HCT116 (cell line): ENCODE measurements at regions not wholly inside any gene's neighbourhood (a gene's known extent, or its start where the extent isn't known, plus 50 kb on each side); places are given as distances from the start of the nearest gene placed in this dataset.

ENCODE experiments used
- ATAC-seq: fragments of 200-7000 bp; cut with Tn5 transposase; 2 replicates; pipeline ENCODE4 v1.9.1; 2020; ENCODE audit warnings: mild to moderate bottlenecking, moderate library complexity
- BruUV-seq: library from RNA; stranded (reverse); fragments of 400-500 nt; replicated peaks from 2 replicates; lab custom pipeline; 2021; lab: Mats Ljungman, UMichigan
- CTCF ChIA-PET: fragments of 300-600 bp; sonication (Branson Sonifier 250); formaldehyde crosslinking; loops from one replicate; lab custom pipeline; 2021; ENCODE audit warnings: antibody characterized with exemption; lab: Charles Lee
- POLR2A ChIA-PET: fragments of 300-600, 350-600 bp; sonication (Branson Sonifier 250); formaldehyde crosslinking; loops from one replicate; lab custom pipeline; 2021; ENCODE audit warnings: antibody characterized with exemption; lab: Charles Lee
- RAD21 ChIA-PET, 2 experiments: fragments of 300-600 bp; sonication (Branson Sonifier 250); formaldehyde crosslinking; loops; one replicate each; lab custom pipeline; 2023; ENCODE audit warnings: low total read pairs in 2 of 2; ENCODE audit not compliant: uncharacterized antibody in 2 of 2, unreplicated experiment in 2 of 2, low non-redundant PET in 1 of 2; lab: Charles Lee
- DNase-seq: peaks from one replicate; pipeline ENCODE4 v3.0.0-alpha.2; 2010; ENCODE audit warnings: low read depth, low spot score
- H2AFZ ChIP-seq: fragments of 200-600 bp; shearing (Covaris generic), sonication (generic); 2 replicates; pipeline ENCODE4 v1.6.1; 2017; ENCODE audit warnings: low read depth, mixed run types, mixed read lengths, antibody characterized with exemption, low read length; ENCODE audit not compliant: poor library complexity, severe bottlenecking
- H3K27ac ChIP-seq: 2 replicates; pipeline ENCODE4 v1.5.1; 2012; ENCODE audit warnings: low read depth, low read length
- H3K27me3 ChIP-seq: fragments of 200-600 bp; sonication (generic); 2 replicates; pipeline ENCODE4 v1.6.1; 2016; ENCODE audit warnings: mixed run types, low read length, mixed read lengths; ENCODE audit not compliant: insufficient read depth
- H3K36me3 ChIP-seq, 2 experiments: fragments of 200-500 bp in 1 of 2; fragments of 200-600 bp in 1 of 2; sonication (Bioruptor generic) in 1 of 2; sonication (generic) in 1 of 2; 2 replicates each; pipeline versions ENCODE4 v1.5.1 to v1.6.1; 2014 to 2016; ENCODE audit warnings: low read length in 2 of 2, inconsistent platforms in 1 of 2, mixed read lengths in 1 of 2, mixed run types in 1 of 2; ENCODE audit not compliant: insufficient read depth in 2 of 2, control insufficient read depth in 1 of 2
- H3K4me1 ChIP-seq, 2 experiments: fragments of 200-600 bp in 1 of 2; sonication (generic) in 1 of 2; 2 replicates each; pipeline versions ENCODE4 v1.5.1 to v1.6.1; 2012 to 2017; ENCODE audit warnings: low read length in 2 of 2, inconsistent platforms in 1 of 2, mild to moderate bottlenecking in 1 of 2, mixed read lengths in 1 of 2, mixed run types in 1 of 2, moderate library complexity in 1 of 2; ENCODE audit not compliant: insufficient read depth in 2 of 2, control insufficient read depth in 1 of 2
- H3K4me2 ChIP-seq: fragments of 200-600 bp; sonication (generic); 2 replicates; pipeline ENCODE4 v1.6.1; 2017; ENCODE audit warnings: mixed run types, low read length, mixed read lengths
- H3K4me3 ChIP-seq, 2 experiments: fragments of 200-600 bp in 1 of 2; sonication (generic) in 1 of 2; replicated peaks in 1 of 2; 2 replicates each; pipeline ENCODE4 v1.5.1; 2011 to 2016; ENCODE audit warnings: low read length in 2 of 2, control low read depth in 1 of 2, low read depth in 1 of 2, mild to moderate bottlenecking in 1 of 2, mixed read lengths in 1 of 2, mixed run types in 1 of 2
- H3K79me2 ChIP-seq: fragments of 200-600 bp; sonication (generic); 2 replicates; pipeline ENCODE4 v1.6.1; 2017; ENCODE audit warnings: mild to moderate bottlenecking, mixed run types, low read length, moderate library complexity, mixed read lengths; ENCODE audit not compliant: insufficient read depth
- H3K9ac ChIP-seq: fragments of 200-600 bp; sonication (generic); 2 replicates; pipeline ENCODE4 v1.6.1; 2016; ENCODE audit warnings: low read length, mixed read lengths
- H3K9me2 ChIP-seq: fragments of 200-600 bp; sonication (generic), shearing (Covaris generic); 2 replicates; pipeline ENCODE4 v1.6.1; 2017; ENCODE audit warnings: mixed run types, mild to moderate bottlenecking, moderate library complexity; ENCODE audit not compliant: insufficient read depth
- H3K9me3 ChIP-seq, 2 experiments: fragments of 200-500 bp in 1 of 2; fragments of 200-600 bp in 1 of 2; sonication (Bioruptor generic) in 1 of 2; sonication (generic) in 1 of 2; 2 replicates each; pipeline ENCODE4 v1.6.1; 2014 to 2017; ENCODE audit warnings: low read length in 2 of 2, mixed read lengths in 2 of 2, inconsistent platforms in 1 of 2, low read depth in 1 of 2, mild to moderate bottlenecking in 1 of 2, mixed run types in 1 of 2, moderate library complexity in 1 of 2; ENCODE audit not compliant: control insufficient read depth in 1 of 2, insufficient read depth in 1 of 2
- H4K20me1 ChIP-seq: fragments of 200-600 bp; sonication (generic), shearing (Covaris generic); 2 replicates; pipeline ENCODE4 v1.6.1; 2017; ENCODE audit warnings: mixed run types, mild to moderate bottlenecking, moderate library complexity; ENCODE audit not compliant: insufficient read depth
- ATF3 ChIP-seq: IDR thresholded peaks from 2 replicates; pipeline ENCODE4 v1.6.1; 2012
- CBX3 ChIP-seq: IDR thresholded peaks from 2 replicates; pipeline ENCODE4 v1.6.1; 2012; ENCODE audit warnings: low read depth
- CEBPB ChIP-seq: IDR thresholded peaks from 2 replicates; pipeline ENCODE4 v1.6.1; 2012; ENCODE audit warnings: low read depth
- EGR1 ChIP-seq: IDR thresholded peaks from 2 replicates; pipeline ENCODE4 v1.6.1; 2012; ENCODE audit warnings: low read depth
- ELF1 ChIP-seq: IDR thresholded peaks from 2 replicates; pipeline ENCODE4 v1.6.1; 2012; ENCODE audit warnings: low read depth, borderline replicate concordance
- EZH2 ChIP-seq: fragments of 200-600 bp; sonication (generic); IDR thresholded peaks from 2 replicates; pipeline ENCODE4 v1.6.1; 2017; ENCODE audit warnings: antibody characterized with exemption, mixed run types
- EZH2phosphoT487 ChIP-seq: fragments of 200-600 bp; IDR thresholded peaks from 2 replicates; pipeline ENCODE4 v1.6.1; 2018; ENCODE audit warnings: antibody characterized with exemption, borderline replicate concordance
- FOSL1 ChIP-seq: IDR thresholded peaks from 2 replicates; pipeline ENCODE4 v1.6.1; 2012; ENCODE audit warnings: low read depth
- JUND ChIP-seq: IDR thresholded peaks from 2 replicates; pipeline ENCODE4 v1.6.1; 2012
- MAX ChIP-seq: IDR thresholded peaks from 2 replicates; pipeline ENCODE4 v1.6.1; 2012
- POLR2A ChIP-seq: IDR thresholded peaks from 2 replicates; pipeline ENCODE4 v1.7.0; 2011; ENCODE audit warnings: borderline replicate concordance; ENCODE audit not compliant: insufficient read depth, insufficient read length; ENCODE audit errors: extremely low read depth
- POLR2AphosphoS5 ChIP-seq: IDR thresholded peaks from 2 replicates; pipeline ENCODE4 v1.6.1; 2011; ENCODE audit warnings: mild to moderate bottlenecking, low read depth, low read length, moderate library complexity
- RAD21 ChIP-seq: IDR thresholded peaks from 2 replicates; pipeline ENCODE4 v1.6.1; 2012; ENCODE audit warnings: low read depth, mild to moderate bottlenecking
- REST ChIP-seq: IDR thresholded peaks from 2 replicates; pipeline ENCODE4 v1.6.1; 2012; ENCODE audit warnings: low read depth
- SIN3A ChIP-seq: IDR thresholded peaks from 2 replicates; pipeline ENCODE4 v1.6.1; 2012; ENCODE audit warnings: low read depth
- TCF7L2 ChIP-seq: IDR thresholded peaks from 2 replicates; pipeline ENCODE4 v1.7.0; 2011; ENCODE audit warnings: borderline replicate concordance, inconsistent platforms; ENCODE audit not compliant: insufficient read depth, insufficient read length; ENCODE audit errors: extremely low read depth
- YY1 ChIP-seq: IDR thresholded peaks from 2 replicates; pipeline ENCODE4 v1.6.1; 2011; ENCODE audit warnings: low read length, low read depth, moderate library complexity, mild to moderate bottlenecking; ENCODE audit not compliant: insufficient replicate concordance; ENCODE audit errors: extremely low read depth
- ZFX ChIP-seq: fragments of 450-650 bp; IDR thresholded peaks from 2 replicates; pipeline ENCODE4 v1.6.1; 2017
- intact Hi-C: fragments of 100-400 bp; cut with micrococcal nuclease; formaldehyde crosslinking; loops from 2 replicates; pipeline ENCODE4 v1.10.0; 2022

- no peak for TF ChIP-seq CEBPB
- TF ChIP-seq EZH2, result no peak
- TF ChIP-seq CBX3, result no peak
- no peak for TF ChIP-seq FOSL1
- no peak for TF ChIP-seq POLR2AphosphoS5
- TF ChIP-seq ELF1, result no peak
- no peak for TF ChIP-seq ZFX
- no peak for TF ChIP-seq MAX
- TF ChIP-seq JUND, result no peak
These were observed 230.6 kb downstream of the ALDH8A1 start (continued) for GRCh38 chr6:134719286-134719685.

GRCh38 chr6:134714679-134715078 lies 235.2 kb downstream of the ALDH8A1 start:
- Histone ChIP-seq H2AFZ (no peak overlapping the region), H3K4me3 (no peak overlapping the region)

More at GRCh38 chr6:134714679-134715078, 235.2 kb downstream of the ALDH8A1 start:
- no TSS peak for BruUV-seq
- TF ChIP-seq POLR2A (no peak), EZH2phosphoT487 (no peak), CEBPB (no peak), JUND (no peak), TCF7L2 (no peak), ZFX (no peak), ELF1 (no peak), EGR1 (no peak), CBX3 (no peak), FOSL1 (no peak), YY1 (no peak), SIN3A (no peak), RAD21 (no peak), ATF3 (no peak), REST (no peak), MAX (no peak), EZH2 (no peak)
- RAD21 ChIA-PET, result no interaction called here
- Histone ChIP-seq H3K36me3 (no peaks in the 10 kb centered on the region), H3K4me2 (no peak overlapping the region), H3K4me1 (no peaks in the 10 kb centered on the region), H3K79me2 (no peaks in the 10 kb centered on the region), H3K27me3 (no peaks in the 10 kb centered on the region), H3K9ac (no peak overlapping the region), H3K9me2 (no peaks in the 10 kb centered on the region), H3K27ac (no peak overlapping the region), H4K20me1 (0 out of 2 replicates have a peak, but pooled peaks cover 2% of the 10 kb centered on the region), H3K9me3 (no peaks in the 10 kb centered on the region)
- intact Hi-C loops, result no loop called here
- POLR2A ChIA-PET, result no interaction called here
- CTCF ChIA-PET, result no interaction called here
- no peak for DNase-seq
- ATAC-seq, result no peak
